ENCODE measurements at regions not wholly inside any gene's neighbourhood (a gene's known extent, or its start where the extent isn't known, plus 50 kb on each side); places are given as distances from the start of the nearest gene placed in this dataset.

- DNase-seq: no peak
These were observed 316.6 kb downstream of the RDH14 start for GRCh38 chr2:18243816-18244215.

DNA sequence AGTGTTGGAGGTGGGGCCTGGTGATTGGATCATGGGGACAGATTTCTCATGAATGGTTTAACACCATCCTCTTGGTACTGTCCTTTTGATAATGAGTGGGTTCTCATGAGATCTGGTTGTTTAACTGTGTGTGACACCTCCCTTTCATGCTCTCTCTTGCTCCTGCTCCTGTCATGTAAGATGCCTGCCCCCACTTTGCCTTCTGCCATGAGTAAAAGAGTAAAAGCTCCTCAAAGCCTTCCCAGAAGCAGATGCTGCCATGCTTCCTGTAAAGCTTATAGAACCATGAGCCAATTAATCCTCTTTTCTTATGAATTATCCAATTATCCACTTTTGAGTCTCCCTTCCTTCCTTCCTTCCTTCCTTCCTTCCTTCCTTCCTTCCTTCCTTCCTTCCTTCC, 317.7 kb downstream of the RDH14 start:
- DNase-seq: no peak

DNA sequence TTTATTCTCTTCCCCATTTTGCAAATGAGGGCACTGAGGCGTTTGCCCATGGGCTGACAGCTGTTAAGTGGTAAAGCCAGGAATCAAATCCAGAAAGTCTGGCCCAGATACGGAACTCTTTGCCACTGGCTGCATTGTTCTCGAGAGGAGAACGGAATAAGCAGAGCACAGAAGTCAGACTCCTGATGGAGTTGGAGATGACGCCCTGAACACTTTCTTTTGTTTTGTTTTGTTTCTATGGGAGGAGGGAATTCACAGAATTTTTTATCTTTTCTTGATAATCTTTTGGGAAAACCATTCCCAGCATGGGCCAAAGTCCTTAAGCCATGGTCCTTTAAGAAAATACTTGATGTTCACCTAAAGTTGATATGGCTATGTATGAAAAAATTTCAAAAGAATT, 322.2 kb downstream of the RDH14 start:
- no peak for DNase-seq

DNA sequence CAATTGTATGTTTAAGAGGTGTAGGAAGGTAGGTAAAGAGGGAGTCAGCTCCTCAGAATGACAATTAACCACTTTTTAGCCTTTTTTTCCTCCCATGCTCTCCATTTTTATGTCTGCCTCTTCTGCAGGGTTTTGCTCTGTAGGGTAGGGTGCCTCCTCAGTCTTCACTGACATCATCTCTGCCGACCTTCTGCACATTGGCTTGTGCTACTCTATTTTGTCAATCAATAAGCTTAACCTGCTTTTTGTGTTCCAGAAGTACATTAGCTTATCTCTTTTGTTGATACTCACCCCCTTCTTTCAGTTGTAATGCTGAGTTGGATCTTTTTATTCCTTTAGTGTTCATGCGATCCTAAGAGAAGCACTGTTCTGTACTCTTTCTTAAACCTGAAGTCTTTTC, 323.2 kb downstream of the RDH14 start:
- no peak for DNase-seq

GRCh38 chr2:18232731-18233438, 327.6 kb downstream of the RDH14 start:
- DNase-seq: no peak

GRCh38 chr2:18230668-18231067, 329.8 kb downstream of the RDH14 start:
- DNase-seq: no peak

GRCh38 chr2:18219676-18220075, 340.8 kb downstream of the RDH14 start:
- DNase-seq: no peak

- DNase-seq: no peak
These were observed 339.9 kb downstream of the KCNS3 start for GRCh38 chr2:18218160-18218933.

GRCh38 chr2:18214936-18215335, 336.5 kb downstream of the KCNS3 start:
- no peak for DNase-seq

DNA sequence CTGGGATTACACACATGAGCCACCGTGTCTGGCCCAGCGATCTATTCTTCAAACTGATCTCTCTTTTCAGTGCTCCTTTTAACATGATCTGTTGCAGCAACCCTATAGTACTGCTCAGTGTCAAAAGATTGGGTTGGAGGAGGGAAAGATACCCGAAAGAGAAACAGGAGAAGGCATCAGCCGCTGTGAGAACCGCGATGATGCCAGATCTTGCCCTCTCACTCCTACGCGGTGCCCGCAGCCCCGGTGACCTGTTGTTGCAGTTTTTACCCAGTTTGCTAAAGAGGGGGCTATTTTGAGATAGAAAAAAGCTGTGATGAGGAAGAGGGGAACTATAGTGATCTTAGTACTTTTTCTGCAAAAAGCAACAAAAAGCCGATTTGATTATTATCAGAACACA, 335.5 kb downstream of the KCNS3 start:
- DNase-seq: no peak

DNA sequence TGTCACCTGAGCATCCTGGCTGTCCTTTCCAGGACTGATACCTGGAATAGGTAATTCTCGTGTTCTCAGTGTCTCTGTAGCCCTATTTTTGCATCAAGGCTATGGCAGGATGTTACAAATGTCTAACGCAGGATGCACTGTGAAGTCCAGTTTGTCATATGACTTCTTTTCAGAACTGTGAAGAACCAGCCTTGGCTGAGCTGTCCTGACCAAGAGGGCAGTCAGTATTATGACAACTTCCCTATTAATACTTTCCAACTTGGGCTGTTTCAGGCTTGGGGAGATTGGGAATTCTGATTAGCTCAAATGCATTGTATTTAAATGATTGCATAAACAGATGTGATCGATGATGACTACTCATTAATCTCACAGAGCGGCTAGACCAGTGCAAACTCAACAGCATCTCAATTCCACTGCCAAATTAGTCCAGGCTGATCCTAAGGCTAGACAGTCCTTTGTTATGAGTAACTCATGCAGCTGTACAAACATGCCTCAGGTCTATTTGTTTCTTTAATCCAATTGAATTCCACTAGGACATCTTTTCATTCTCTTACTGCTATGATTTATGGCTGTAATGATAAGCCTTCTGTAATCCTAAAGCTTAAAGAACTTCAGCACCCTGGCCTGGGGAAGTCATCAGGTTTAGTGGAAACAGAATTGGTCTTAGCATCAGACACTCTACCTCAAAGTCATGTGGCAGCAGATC, 331.6 kb downstream of the KCNS3 start:
- DNase-seq: no peak

- DNase-seq: no peak
These were observed 330.5 kb downstream of the KCNS3 start for GRCh38 chr2:18208956-18209355.

DNA sequence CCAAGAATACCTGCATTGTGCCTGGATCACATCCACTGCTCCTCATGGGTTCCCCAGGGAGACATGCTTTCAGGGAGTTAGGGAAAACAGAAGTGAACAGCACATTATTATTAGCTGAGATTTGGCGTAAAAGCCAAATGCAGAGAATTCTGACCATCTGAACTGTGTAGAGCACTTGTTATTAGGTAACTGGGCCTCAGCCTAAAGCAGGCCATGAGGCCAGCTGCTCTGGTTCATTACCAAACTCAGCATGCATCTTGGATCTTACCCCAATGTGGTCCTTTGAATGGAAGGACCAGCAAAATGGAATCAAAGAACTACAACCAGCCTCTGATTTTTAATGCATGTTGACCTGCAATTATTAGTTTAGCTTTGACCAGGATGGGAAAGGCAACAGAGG, 322.3 kb downstream of the KCNS3 start:
- DNase-seq: no peak

GRCh38 chr2:18198677-18199076, 320.2 kb downstream of the KCNS3 start:
- DNase-seq: no peak

DNA sequence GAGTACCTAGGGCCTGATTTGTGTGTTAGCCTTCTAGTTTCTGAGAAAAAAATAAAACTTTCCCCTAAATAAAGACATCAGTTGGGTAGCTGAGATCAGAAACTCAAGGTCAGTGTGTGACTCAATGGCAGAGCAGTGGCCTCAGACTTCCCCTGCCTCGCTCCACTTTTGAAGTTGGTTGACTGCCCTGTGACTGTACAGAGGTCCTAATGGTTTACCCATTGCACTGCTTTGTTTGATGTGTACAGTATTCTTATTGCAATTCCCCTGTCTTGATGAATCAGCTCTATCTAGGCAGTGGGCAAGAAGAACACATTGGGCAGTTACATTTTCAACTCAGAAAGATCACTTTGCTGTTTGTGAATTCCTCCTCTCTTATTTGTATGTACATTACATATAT, 315.7 kb downstream of the KCNS3 start:
- no peak for DNase-seq

DNA sequence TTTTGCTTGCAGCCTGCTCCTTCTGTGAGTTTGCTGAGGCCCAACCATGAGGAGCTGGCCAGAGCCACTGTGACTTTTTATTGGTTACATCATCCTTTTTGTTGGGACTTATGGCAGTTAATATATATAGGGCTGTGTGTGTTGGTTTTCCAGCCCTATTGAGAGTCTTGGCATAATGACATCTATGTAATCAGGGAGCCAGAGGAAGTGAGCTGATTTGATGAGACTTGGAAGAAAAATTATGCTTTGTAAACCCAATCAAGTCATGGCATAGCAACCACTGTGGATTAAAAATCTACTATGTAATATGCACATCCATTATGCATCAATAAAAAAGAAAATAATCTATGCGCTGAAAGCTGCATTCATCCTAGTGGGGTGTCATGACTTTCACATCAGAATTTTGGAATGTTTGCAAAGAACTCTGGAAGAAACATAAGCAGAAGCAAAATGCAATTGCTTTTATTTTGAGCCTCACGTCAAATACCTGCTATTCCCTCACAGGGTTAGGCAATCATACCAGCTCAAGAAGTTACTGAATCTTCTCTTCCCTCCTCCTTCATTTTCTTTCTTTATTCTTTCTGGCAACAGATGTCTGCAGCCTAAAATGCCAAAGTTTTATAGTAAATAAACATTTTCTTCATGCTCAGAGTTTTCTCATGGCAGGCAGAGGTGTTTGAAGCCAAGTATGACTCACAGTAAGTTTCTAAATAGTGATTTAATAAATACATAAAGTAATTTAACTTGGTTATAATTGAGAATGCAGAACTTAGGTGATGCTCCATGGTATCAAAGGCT, 308.5 kb downstream of the KCNS3 start:
- no peak for DNase-seq

DNA sequence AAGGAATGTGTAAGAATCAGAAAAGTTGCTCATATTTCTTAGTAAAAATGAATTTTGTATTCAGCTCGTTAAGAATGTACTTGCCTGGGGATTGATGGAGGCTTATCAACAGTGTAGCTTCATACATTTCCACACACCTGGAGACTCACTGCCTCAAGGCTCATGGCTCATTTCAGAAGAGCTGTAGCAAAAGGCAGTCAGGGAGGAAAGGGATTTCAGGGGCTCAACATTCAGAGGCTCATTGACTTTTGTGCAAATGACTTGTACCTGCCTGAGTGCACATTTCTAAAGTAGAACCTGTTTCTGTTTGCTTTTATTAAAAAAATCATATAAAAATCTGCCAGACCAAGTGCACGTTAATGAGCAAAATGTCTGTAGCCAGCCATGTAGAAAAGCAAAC, 304.4 kb downstream of the KCNS3 start:
- DNase-seq: no peak

DNA sequence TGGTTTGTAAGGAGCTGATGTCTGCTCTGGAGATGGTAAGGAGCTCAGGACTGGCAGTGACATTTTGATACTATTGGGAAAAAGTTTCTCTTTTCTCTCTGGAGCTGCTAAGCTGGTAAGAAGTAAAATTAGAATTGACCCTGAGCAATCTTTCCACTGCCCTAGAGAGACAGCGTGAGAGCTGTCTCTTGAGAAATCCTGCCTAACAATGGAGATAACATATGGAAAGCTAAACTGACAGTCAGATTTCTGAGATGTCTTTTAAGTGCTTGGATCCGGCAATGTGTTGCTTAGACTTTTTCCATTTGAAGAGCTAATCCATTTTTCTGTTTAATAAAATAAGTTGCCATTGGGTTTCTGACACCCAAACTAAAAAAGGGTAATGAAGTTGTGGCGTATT, 302.4 kb downstream of the KCNS3 start:
- DNase-seq: no peak

- no peak for DNase-seq
These were observed 301.7 kb downstream of the KCNS3 start for GRCh38 chr2:18180031-18180610.

- peak; percentile 3 for DNase-seq
These were observed 300.4 kb downstream of the KCNS3 start for GRCh38 chr2:18178736-18179349.

DNA sequence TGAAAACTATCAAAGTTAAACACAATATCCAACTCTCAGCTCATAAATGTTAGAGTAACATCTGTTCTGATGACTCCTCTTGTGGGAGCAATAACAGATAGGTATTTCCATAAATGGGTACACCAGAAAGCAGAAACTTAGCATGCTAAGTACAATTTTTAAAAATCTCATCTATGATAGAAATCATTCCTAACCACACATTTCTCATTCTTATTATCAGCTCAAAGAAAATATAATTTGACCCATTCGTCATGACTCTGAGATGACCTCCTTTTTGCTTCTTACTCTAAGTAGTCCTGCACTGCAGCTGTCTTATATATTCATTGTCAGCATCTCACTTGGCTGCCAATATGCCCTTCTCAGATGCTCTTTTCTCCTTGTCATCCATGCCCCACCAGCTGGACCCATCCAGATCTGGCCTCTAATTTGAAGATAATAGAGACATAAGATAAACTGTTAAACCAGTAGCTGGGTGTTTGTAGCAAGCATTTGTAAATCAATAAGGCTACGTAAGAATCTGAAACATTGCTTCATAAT, 298.3 kb downstream of the KCNS3 start:
- DNase-seq: no peak

DNA sequence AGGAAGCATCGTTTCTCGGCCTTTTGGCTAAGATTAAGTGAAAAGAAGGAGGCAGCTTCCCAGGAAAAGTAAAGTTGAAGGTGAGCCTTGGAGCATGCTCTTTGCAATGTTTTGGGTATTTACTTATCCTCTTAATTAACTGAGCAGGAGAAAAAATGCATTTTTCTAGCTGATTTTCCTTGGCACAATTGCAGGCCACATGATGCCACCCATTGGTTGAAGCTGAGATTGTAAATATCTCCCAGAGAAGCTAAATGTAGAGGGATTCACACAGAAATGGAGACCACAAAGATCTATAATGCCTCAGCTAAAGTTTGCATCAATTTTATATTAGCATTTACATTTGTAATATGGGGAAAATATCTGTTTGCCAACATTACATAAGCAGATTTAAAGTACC, 294.1 kb downstream of the KCNS3 start:
- no peak for DNase-seq

All from stimulated activated CD4-positive, alpha-beta T cell treated with anti-CD3 and anti-CD28 coated beads, Interleukin-4, amount 100 ng/mL, for 1 hour (primary cell).